ENCODE measurements at regions not wholly inside any gene's neighbourhood (a gene's known extent, or its start where the extent isn't known, plus 50 kb on each side); places are given as distances from the start of the nearest gene placed in this dataset.

- Histone ChIP-seq H3K79me2 (replicated peaks; ENCODE audit: insufficient read depth, low read length) (no peaks in the 10 kb centered on the region), H3K9me2 (ENCODE audit: insufficient read depth, low read length) (no peaks in the 10 kb centered on the region), H4K20me1 (ENCODE audit: insufficient read depth) (no peaks in the 10 kb centered on the region), H3K27me3 (ENCODE audit: insufficient read depth, low read depth, low read length) (no peaks in the 10 kb centered on the region), H3K27ac (ENCODE audit: low read length) (no peak overlapping the region), H3K4me2 (ENCODE audit: low read length) (no peak overlapping the region), H3K9me3 (ENCODE audit: low read length) (no peaks in the 10 kb centered on the region), H3F3A (ENCODE audit: insufficient read depth, low read length, poor library complexity, severe bottlenecking) (no peaks in the 10 kb centered on the region), H3K4me3 (ENCODE audit: low read length) (no peak overlapping the region), H3K9ac (ENCODE audit: low read length) (no peak overlapping the region), H2AFZ (ENCODE audit: low read depth, low read length) (no peak overlapping the region), H3K36me3 (ENCODE audit: insufficient read depth, low read length) (no peaks in the 10 kb centered on the region)
- TF ChIP-seq TAF1 (IDR thresholded peaks at IDR 0.05; ENCODE audit: low read depth) (no peak), RAD21 (conservative IDR thresholded peaks at IDR 0.05) (no peak), SMC3 (conservative IDR thresholded peaks at IDR 0.05; ENCODE audit: poor library complexity) (no peak), MXI1 (conservative IDR thresholded peaks at IDR 0.05; ENCODE audit: poor library complexity, severe bottlenecking) (no peak), EP300 (conservative IDR thresholded peaks at IDR 0.05; ENCODE audit: poor library complexity, severe bottlenecking) (no peak), REST (IDR thresholded peaks at IDR 0.05; ENCODE audit: borderline replicate concordance) (no peak), POLR2AphosphoS5 (IDR thresholded peaks at IDR 0.05) (no peak), EZH2 (IDR thresholded peaks at IDR 0.05; ENCODE audit: borderline replicate concordance, insufficient read depth, low read length, poor library complexity, severe bottlenecking) (no peak)
- TF ChIP-seq, protein P1, sequence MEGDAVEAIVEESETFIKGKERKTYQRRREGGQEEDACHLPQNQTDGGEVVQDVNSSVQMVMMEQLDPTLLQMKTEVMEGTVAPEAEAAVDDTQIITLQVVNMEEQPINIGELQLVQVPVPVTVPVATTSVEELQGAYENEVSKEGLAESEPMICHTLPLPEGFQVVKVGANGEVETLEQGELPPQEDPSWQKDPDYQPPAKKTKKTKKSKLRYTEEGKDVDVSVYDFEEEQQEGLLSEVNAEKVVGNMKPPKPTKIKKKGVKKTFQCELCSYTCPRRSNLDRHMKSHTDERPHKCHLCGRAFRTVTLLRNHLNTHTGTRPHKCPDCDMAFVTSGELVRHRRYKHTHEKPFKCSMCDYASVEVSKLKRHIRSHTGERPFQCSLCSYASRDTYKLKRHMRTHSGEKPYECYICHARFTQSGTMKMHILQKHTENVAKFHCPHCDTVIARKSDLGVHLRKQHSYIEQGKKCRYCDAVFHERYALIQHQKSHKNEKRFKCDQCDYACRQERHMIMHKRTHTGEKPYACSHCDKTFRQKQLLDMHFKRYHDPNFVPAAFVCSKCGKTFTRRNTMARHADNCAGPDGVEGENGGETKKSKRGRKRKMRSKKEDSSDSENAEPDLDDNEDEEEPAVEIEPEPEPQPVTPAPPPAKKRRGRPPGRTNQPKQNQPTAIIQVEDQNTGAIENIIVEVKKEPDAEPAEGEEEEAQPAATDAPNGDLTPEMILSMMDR (IDR thresholded peaks at IDR 0.05; ENCODE audit: poor library complexity, severe bottlenecking): no peak
These were observed 121.3 kb upstream of the KRAS start for GRCh38 chr12:25372002-25372401.

DNA sequence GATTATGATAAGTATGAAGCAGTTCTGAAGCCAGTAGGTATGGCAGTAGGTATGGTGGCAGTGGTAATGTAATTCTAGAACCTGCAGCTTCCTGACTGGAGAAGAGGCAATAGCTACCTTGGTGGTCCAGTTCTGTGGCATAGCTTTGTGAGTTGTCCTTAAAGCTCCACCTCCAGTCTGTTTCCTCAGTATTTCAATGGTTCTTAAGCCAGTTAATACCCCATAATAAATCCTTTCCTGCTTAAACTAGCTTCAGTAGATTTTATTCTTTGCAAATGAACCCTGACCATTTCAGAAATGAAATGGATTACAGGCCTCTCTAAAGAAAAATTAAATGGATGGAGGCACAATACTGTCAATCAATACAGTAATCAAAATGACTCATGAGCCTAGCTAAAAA lies 117.8 kb upstream of the KRAS start:
- no peaks in the 10 kb centered on the region for H3K36me3 ChIP-seq (ENCODE audit: insufficient read depth, low read length)
- H3K9me2 ChIP-seq (ENCODE audit: insufficient read depth, low read length): no peaks in the 10 kb centered on the region
- no peak overlapping the region for H3K27ac ChIP-seq (ENCODE audit: low read length)
- H3K9ac ChIP-seq (ENCODE audit: low read length): no peak overlapping the region
- H3K9me3 ChIP-seq (ENCODE audit: low read length): no peaks in the 10 kb centered on the region
- H3K79me2 ChIP-seq (replicated peaks; ENCODE audit: insufficient read depth, low read length): no peaks in the 10 kb centered on the region
- no peak overlapping the region for H3K4me2 ChIP-seq (ENCODE audit: low read length)
- no peak overlapping the region for H3K4me3 ChIP-seq (ENCODE audit: low read length)
- TF ChIP-seq REST (IDR thresholded peaks at IDR 0.05; ENCODE audit: borderline replicate concordance) (no peak), MXI1 (conservative IDR thresholded peaks at IDR 0.05; ENCODE audit: poor library complexity, severe bottlenecking) (no peak), EP300 (conservative IDR thresholded peaks at IDR 0.05; ENCODE audit: poor library complexity, severe bottlenecking) (no peak), RAD21 (conservative IDR thresholded peaks at IDR 0.05) (no peak), POLR2AphosphoS5 (IDR thresholded peaks at IDR 0.05) (no peak), TAF1 (IDR thresholded peaks at IDR 0.05; ENCODE audit: low read depth) (no peak), EZH2 (IDR thresholded peaks at IDR 0.05; ENCODE audit: borderline replicate concordance, insufficient read depth, low read length, poor library complexity, severe bottlenecking) (no peak), SMC3 (conservative IDR thresholded peaks at IDR 0.05; ENCODE audit: poor library complexity) (no peak)
- TF ChIP-seq, protein P1 (IDR thresholded peaks at IDR 0.05; ENCODE audit: poor library complexity, severe bottlenecking): no peak
- H3F3A ChIP-seq (ENCODE audit: insufficient read depth, low read length, poor library complexity, severe bottlenecking): no peaks in the 10 kb centered on the region
- no peaks in the 10 kb centered on the region for H3K27me3 ChIP-seq (ENCODE audit: insufficient read depth, low read depth, low read length)
- no peaks in the 10 kb centered on the region for H4K20me1 ChIP-seq (ENCODE audit: insufficient read depth)
- H2AFZ ChIP-seq (ENCODE audit: low read depth, low read length): no peak overlapping the region

All from neural cell (in vitro differentiated cells).